Natural killer cell (primary cell): ENCODE measurements at regions not wholly inside any gene's neighbourhood (a gene's known extent, or its start where the extent isn't known, plus 50 kb on each side); places are given as distances from the start of the nearest gene placed in this dataset.

Experiments used
- ATAC-seq, 3 donors: fragments of 150-1000 bp in 2 of 3; fragments of 200-7000 bp in 1 of 3; cut with Tn5 transposase; 1 replicate in 1 of 3; 2 replicates in 2 of 3; pipeline ENCODE4 v1.10.0; 2021; ENCODE audit warnings: mild to moderate bottlenecking in 2 of 3, moderate library complexity in 2 of 3
- DNase-seq, 2 donors: peaks; one replicate each; pipeline versions ENCODE4 v3.0.0 to v3.0.0-alpha.2; 2013 to 2021; ENCODE audit warnings: mixed read lengths in 1 of 2
- H3K27ac ChIP-seq: one replicate; pipeline ENCODE4 v1.5.1; 2013; ENCODE audit warnings: mild to moderate bottlenecking, low read length
- H3K27me3 ChIP-seq: one replicate; pipeline ENCODE4 v1.6.1; 2013; ENCODE audit warnings: low read length; ENCODE audit not compliant: control insufficient read depth, insufficient read depth
- H3K36me3 ChIP-seq: one replicate; pipeline ENCODE4 v1.6.1; 2013; ENCODE audit warnings: low read length; ENCODE audit not compliant: control insufficient read depth, insufficient read depth
- H3K4me1 ChIP-seq: one replicate; pipeline ENCODE4 v1.6.1; 2013; ENCODE audit warnings: low read length; ENCODE audit not compliant: control insufficient read depth, insufficient read depth
- H3K4me3 ChIP-seq: one replicate; pipeline ENCODE4 v1.5.1; 2013; ENCODE audit warnings: low read length
- H3K9me3 ChIP-seq: one replicate; pipeline ENCODE4 v1.6.1; 2013; ENCODE audit warnings: low read length; ENCODE audit not compliant: control insufficient read depth, insufficient read depth
- H3K27ac Mint-ChIP-seq, 2 donors: one replicate each; pipeline ENCODE4 v1.8.0; 2022; ENCODE audit warnings: mild to moderate bottlenecking in 2 of 2, mixed read lengths in 2 of 2, moderate library complexity in 1 of 2
- H3K27me3 Mint-ChIP-seq, 2 donors: one replicate each; pipeline ENCODE4 v1.8.0; 2022; ENCODE audit warnings: low read depth in 2 of 2, mixed read lengths in 2 of 2
- H3K36me3 Mint-ChIP-seq: one replicate; pipeline ENCODE4 v1.8.0; 2022; ENCODE audit warnings: mixed read lengths
- H3K4me1 Mint-ChIP-seq, 2 donors: one replicate each; pipeline ENCODE4 v1.8.0; 2022; ENCODE audit warnings: mixed read lengths in 2 of 2
- H3K4me3 Mint-ChIP-seq: one replicate; pipeline ENCODE4 v1.8.0; 2022; ENCODE audit warnings: mild to moderate bottlenecking, moderate library complexity, mixed read lengths
- H3K9me3 Mint-ChIP-seq, 2 donors: one replicate each; pipeline ENCODE4 v1.8.0; 2022; ENCODE audit warnings: mixed read lengths in 2 of 2
- WGBS: methylation state at CpG from one replicate; pipeline ENCODE4 v1.1.7; 2013; ENCODE audit warnings: missing lambda C conversion rate; ENCODE audit not compliant: insufficient coverage; 5-methylcytosine and 5-hydroxymethylcytosine counted together
- intact Hi-C: fragments of 100-400 bp; cut with micrococcal nuclease; formaldehyde crosslinking; loops from one replicate; pipeline ENCODE4 v1.14.2; 2022
- TF ChIP-seq, protein P1 (sequence below): fragments of 200-600 bp; IDR thresholded peaks from one replicate; pipeline ENCODE4 v1.8.0; 2022; ENCODE audit warnings: antibody characterized with exemption

DNA sequence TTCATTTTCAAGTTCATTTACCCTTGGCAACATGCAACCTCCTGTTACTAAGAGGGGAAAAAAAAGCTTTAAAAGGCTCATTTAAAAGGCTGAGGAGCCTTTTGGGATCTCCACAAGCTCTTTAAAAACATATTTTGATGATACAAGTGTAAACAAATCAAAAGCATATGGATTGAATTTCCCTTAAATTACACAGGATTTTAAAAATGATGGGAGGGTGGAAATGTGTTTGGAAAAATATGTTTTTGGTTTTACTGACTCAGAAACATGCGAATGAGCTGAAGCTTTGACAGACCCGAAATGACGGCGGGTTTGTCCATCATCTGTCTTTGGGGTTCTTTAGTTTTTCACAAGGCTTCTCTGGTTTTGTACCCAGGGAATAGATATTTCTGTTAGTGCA lies 180.6 kb upstream of the CCDC68 start:
- Mint-ChIP-seq H3K36me3 (no peaks in the 10 kb centered on the region), H3K27ac (no peak overlapping the region), H3K4me3 (no peak overlapping the region), H3K27me3 (peaks cover 3 to 6% of the 10 kb centered on the region in 2 donors), H3K9me3 (peaks cover 0 to 2% of the 10 kb centered on the region in 2 donors), H3K4me1 (no peaks in the 10 kb centered on the region)
- H3K4me1 ChIP-seq, result no peaks in the 10 kb centered on the region
- DNase-seq (no peak), ATAC-seq (no peak)
- no peak overlapping the region for H3K4me3 ChIP-seq
- WGBS, result 71% methylated on average over 4 of the region's 4 CpGs
- intact Hi-C loops, result no loop called here
- H3K9me3 ChIP-seq, result no peaks in the 10 kb centered on the region
- H3K36me3 ChIP-seq, result no peaks in the 10 kb centered on the region
- H3K27ac ChIP-seq, result no peak overlapping the region
- no peaks in the 10 kb centered on the region for H3K27me3 ChIP-seq
- TF ChIP-seq, protein P1, sequence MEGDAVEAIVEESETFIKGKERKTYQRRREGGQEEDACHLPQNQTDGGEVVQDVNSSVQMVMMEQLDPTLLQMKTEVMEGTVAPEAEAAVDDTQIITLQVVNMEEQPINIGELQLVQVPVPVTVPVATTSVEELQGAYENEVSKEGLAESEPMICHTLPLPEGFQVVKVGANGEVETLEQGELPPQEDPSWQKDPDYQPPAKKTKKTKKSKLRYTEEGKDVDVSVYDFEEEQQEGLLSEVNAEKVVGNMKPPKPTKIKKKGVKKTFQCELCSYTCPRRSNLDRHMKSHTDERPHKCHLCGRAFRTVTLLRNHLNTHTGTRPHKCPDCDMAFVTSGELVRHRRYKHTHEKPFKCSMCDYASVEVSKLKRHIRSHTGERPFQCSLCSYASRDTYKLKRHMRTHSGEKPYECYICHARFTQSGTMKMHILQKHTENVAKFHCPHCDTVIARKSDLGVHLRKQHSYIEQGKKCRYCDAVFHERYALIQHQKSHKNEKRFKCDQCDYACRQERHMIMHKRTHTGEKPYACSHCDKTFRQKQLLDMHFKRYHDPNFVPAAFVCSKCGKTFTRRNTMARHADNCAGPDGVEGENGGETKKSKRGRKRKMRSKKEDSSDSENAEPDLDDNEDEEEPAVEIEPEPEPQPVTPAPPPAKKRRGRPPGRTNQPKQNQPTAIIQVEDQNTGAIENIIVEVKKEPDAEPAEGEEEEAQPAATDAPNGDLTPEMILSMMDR, result no peak

DNA sequence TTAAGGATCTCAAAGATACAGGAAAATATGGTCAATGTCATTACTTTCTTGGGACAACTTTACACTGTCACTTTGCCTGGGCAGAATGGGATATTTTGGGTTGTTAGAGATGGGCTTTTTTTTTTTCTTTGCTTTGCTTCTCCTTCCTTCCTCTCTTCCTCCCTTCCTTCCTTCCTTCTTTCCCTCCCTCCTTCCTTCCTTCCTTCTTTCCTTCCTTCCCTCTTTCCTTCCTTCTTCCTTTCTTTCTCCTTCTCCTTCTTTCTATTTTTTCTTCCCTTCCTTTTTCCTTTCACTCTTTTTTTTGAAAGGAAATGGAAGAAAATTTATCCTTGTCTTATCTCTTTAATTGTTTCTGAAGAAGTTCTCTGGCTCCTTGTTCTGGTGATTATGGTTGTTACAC lies 180.0 kb upstream of the CCDC68 start:
- intact Hi-C loops, result no loop called here
- ATAC-seq, result no peak
- TF ChIP-seq, protein P1, result no peak
- H3K9me3 Mint-ChIP-seq, result peaks cover 0 to 2% of the 10 kb centered on the region in 2 donors
- Histone ChIP-seq H3K4me3 (no peak overlapping the region), H3K36me3 (no peaks in the 10 kb centered on the region), H3K27me3 (no peaks in the 10 kb centered on the region), H3K27ac (no peak overlapping the region), H3K4me1 (no peaks in the 10 kb centered on the region), H3K9me3 (no peaks in the 10 kb centered on the region)
- H3K4me1 Mint-ChIP-seq, result no peaks in the 10 kb centered on the region
- no peaks in the 10 kb centered on the region for H3K36me3 Mint-ChIP-seq
- no peak overlapping the region for H3K4me3 Mint-ChIP-seq
- no peak overlapping the region for H3K27ac Mint-ChIP-seq
- peaks cover 6 to 9% of the 10 kb centered on the region in 2 donors for H3K27me3 Mint-ChIP-seq
- no peak for DNase-seq

DNA sequence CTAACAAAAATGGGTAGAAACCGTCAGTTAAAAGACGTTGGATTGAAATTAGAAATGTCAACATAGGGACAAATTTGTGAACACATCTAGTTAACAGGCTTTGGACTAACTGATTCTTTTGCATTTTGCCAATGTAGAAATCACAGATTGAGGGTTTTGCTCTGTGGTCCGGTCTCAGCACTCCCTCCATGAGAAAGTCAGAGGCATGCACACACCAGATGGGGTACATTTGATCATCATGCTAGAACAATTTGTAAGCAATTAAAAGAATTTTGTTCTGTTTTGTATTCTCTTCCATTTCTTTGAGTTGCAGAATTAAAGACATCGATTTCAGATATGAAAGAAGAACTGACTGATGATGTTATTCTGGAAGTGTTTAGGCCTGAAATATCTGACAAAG lies 179.1 kb upstream of the CCDC68 start:
- TF ChIP-seq, protein P1, result no peak
- H3K9me3 ChIP-seq, result no peaks in the 10 kb centered on the region
- no peak overlapping the region for H3K4me3 ChIP-seq
- ATAC-seq (no peak), DNase-seq (no peak)
- H3K36me3 Mint-ChIP-seq, result no peaks in the 10 kb centered on the region
- no peak overlapping the region for H3K27ac Mint-ChIP-seq
- intact Hi-C loops, result no loop called here
- H3K4me3 Mint-ChIP-seq, result no peak overlapping the region
- H3K36me3 ChIP-seq, result no peaks in the 10 kb centered on the region
- no peaks in the 10 kb centered on the region for H3K4me1 ChIP-seq
- WGBS, result 84% methylated on average over 4 of the region's 4 CpGs
- no peaks in the 10 kb centered on the region for H3K27me3 ChIP-seq
- H3K9me3 Mint-ChIP-seq, result peaks cover 0 to 2% of the 10 kb centered on the region in 2 donors
- no peak overlapping the region for H3K27ac ChIP-seq
- H3K27me3 Mint-ChIP-seq, result peaks cover 6 to 10% of the 10 kb centered on the region in 2 donors
- H3K4me1 Mint-ChIP-seq, result no peaks in the 10 kb centered on the region

DNA sequence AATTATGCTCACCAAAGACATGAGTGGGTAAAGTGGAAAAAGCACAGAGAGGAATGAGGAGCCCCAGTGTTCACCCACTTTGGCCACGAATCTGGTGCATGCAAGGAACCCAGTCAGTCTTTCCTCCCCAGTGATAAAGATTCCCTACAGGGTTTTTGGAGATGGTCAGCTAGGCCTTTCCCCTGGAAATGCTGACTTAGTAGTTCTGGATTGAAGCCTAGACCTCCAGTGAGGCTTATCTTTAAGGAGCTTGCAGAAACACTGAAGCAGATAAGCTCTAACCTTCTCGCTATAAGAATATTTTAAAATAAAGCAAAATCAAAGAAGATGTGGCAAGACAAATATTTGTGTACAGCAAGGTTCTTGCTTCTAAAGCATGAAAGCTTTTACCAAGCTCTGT lies 178.3 kb upstream of the CCDC68 start:
- 92% methylated on average over 2 of the region's 2 CpGs for WGBS
- no peak overlapping the region for H3K27ac Mint-ChIP-seq
- no peaks in the 10 kb centered on the region for H3K4me1 Mint-ChIP-seq
- peaks cover 6 to 10% of the 10 kb centered on the region in 2 donors for H3K27me3 Mint-ChIP-seq
- Histone ChIP-seq H3K4me1 (no peaks in the 10 kb centered on the region), H3K27ac (no peak overlapping the region), H3K9me3 (no peaks in the 10 kb centered on the region), H3K27me3 (no peaks in the 10 kb centered on the region), H3K4me3 (no peak overlapping the region), H3K36me3 (no peaks in the 10 kb centered on the region)
- DNase-seq (no peak), ATAC-seq (no peak)
- intact Hi-C loops, result no loop called here
- peaks cover 2 to 3% of the 10 kb centered on the region in 2 donors for H3K9me3 Mint-ChIP-seq
- H3K36me3 Mint-ChIP-seq, result no peaks in the 10 kb centered on the region
- no peak overlapping the region for H3K4me3 Mint-ChIP-seq
- TF ChIP-seq, protein P1, result no peak
